ENCODE measurements at regions not wholly inside any gene's neighbourhood (a gene's known extent, or its start where the extent isn't known, plus 50 kb on each side); places are given as distances from the start of the nearest gene placed in this dataset.
A peak's percentile ranks its signal among the peaks of the same experiment; 100 is the strongest.

- no peak for TF ChIP-seq CTCF (IDR thresholded peaks at IDR 0.05; ENCODE audit: unreplicated experiment in 3 of 3)
- peaks cover 2% of the 10 kb centered on the region for H3K9me3 Mint-ChIP-seq
- no peak overlapping the region for H3K4me3 Mint-ChIP-seq
- no peak overlapping the region for H3K27ac Mint-ChIP-seq
- H3K36me3 Mint-ChIP-seq (ENCODE audit: low read depth) = no peaks in the 10 kb centered on the region
- H3K4me1 Mint-ChIP-seq = no peaks in the 10 kb centered on the region
- no peaks in the 10 kb centered on the region for H3K27me3 Mint-ChIP-seq (ENCODE audit: low read depth)
Observed at GRCh38 chr14:85124631-85125290, 405.2 kb upstream of the FLRT2 start.

GRCh38 chr14:85125291-85125670 lies 404.7 kb upstream of the FLRT2 start:
- H3K9me3 Mint-ChIP-seq = peaks cover 2% of the 10 kb centered on the region
- H3K27me3 Mint-ChIP-seq (ENCODE audit: low read depth) = no peaks in the 10 kb centered on the region
- H3K36me3 Mint-ChIP-seq (ENCODE audit: low read depth) = no peaks in the 10 kb centered on the region
- no peaks in the 10 kb centered on the region for H3K4me1 Mint-ChIP-seq
- H3K27ac Mint-ChIP-seq = no peak overlapping the region
- TF ChIP-seq CTCF (IDR thresholded peaks at IDR 0.05; ENCODE audit: unreplicated experiment in 3 of 3) = no peak
- H3K4me3 Mint-ChIP-seq = no peak overlapping the region

- no peaks in the 10 kb centered on the region for H3K36me3 Mint-ChIP-seq (ENCODE audit: low read depth)
- peak overlapping the region in 1 of 3 experiments; percentile 18 for H3K27ac Mint-ChIP-seq
- H3K4me1 Mint-ChIP-seq = no peaks in the 10 kb centered on the region
Observed at GRCh38 chr14:85129921-85130320, 400.0 kb upstream of the FLRT2 start.

GRCh38 chr14:85131226-85131922 lies 398.6 kb upstream of the FLRT2 start:
- TF ChIP-seq CTCF (IDR thresholded peaks at IDR 0.05; ENCODE audit: unreplicated experiment in 3 of 3) = no peak
- Mint-ChIP-seq H3K4me3 (no peak overlapping the region), H3K36me3 (ENCODE audit: low read depth) (no peaks in the 10 kb centered on the region), H3K27me3 (ENCODE audit: low read depth) (no peaks in the 10 kb centered on the region), H3K27ac (no peak overlapping the region), H3K4me1 (no peaks in the 10 kb centered on the region), H3K9me3 (peaks cover 5% of the 10 kb centered on the region)

More at GRCh38 chr14:85129921-85130320, 400.0 kb upstream of the FLRT2 start:
- Mint-ChIP-seq H3K4me3 (no peak overlapping the region), H3K9me3 (peaks cover 5% of the 10 kb centered on the region), H3K27me3 (ENCODE audit: low read depth) (no peaks in the 10 kb centered on the region)
- TF ChIP-seq CTCF (IDR thresholded peaks at IDR 0.05; ENCODE audit: unreplicated experiment in 3 of 3) = no peak

- Mint-ChIP-seq H3K27ac (no peak overlapping the region), H3K36me3 (ENCODE audit: low read depth) (no peaks in the 10 kb centered on the region), H3K27me3 (ENCODE audit: low read depth) (no peaks in the 10 kb centered on the region), H3K4me3 (no peak overlapping the region), H3K4me1 (no peaks in the 10 kb centered on the region), H3K9me3 (peaks cover 3% of the 10 kb centered on the region)
- no peak for TF ChIP-seq CTCF (IDR thresholded peaks at IDR 0.05; ENCODE audit: unreplicated experiment in 3 of 3)
Observed at GRCh38 chr14:85142982-85143381, 387.0 kb upstream of the FLRT2 start.

- H3K4me1 Mint-ChIP-seq = peaks cover 13% of the 10 kb centered on the region
- H3K9me3 Mint-ChIP-seq = peaks cover 3% of the 10 kb centered on the region
- H3K4me3 Mint-ChIP-seq = no peak overlapping the region
- no peak for TF ChIP-seq CTCF (IDR thresholded peaks at IDR 0.05; ENCODE audit: unreplicated experiment in 3 of 3)
- H3K36me3 Mint-ChIP-seq (ENCODE audit: low read depth) = no peaks in the 10 kb centered on the region
- H3K27me3 Mint-ChIP-seq (ENCODE audit: low read depth) = no peaks in the 10 kb centered on the region
- H3K27ac Mint-ChIP-seq = no peak overlapping the region
Observed at GRCh38 chr14:85146779-85147178, 383.2 kb upstream of the FLRT2 start.
